22Rv1 (cell line): ENCODE measurements at regions not wholly inside any gene's neighbourhood (a gene's known extent, or its start where the extent isn't known, plus 50 kb on each side); places are given as distances from the start of the nearest gene placed in this dataset.

Experiments
- H3K27ac ChIP-seq: fragments of 450-650 bp; 2 replicates; pipeline ENCODE4 v1.5.1; 2017
- ZFX ChIP-seq: fragments of 450-650 bp; IDR thresholded peaks from 2 replicates; pipeline ENCODE4 v1.6.1; 2017; ENCODE audit warnings: antibody characterized with exemption, borderline replicate concordance
- TF ChIP-seq, protein P1 (sequence below): fragments of 450-650 bp; IDR thresholded peaks from 2 replicates; pipeline ENCODE4 v1.5.1; 2017; ENCODE audit warnings: mild to moderate bottlenecking

DNA sequence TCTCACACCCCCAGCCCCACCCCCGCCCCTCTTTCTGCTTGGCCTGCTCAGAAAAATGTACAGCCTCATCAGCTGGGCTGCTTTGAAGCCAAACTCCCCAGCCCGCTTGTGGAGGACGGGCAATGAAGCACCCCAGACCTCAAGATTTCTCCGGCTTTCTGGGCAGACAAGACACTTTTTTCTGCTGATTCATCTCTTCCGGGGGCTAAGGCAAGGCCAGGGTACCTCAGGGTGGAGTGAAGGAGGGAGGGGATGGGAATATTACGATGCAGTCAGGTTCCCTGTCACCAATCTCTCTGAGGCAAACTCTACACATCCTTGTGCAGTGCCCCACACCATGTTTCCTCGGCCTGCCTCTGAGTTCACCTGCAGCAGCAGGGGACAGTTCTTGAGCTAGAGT, 66.9 kb upstream of the ATP6AP2 start:
- TF ChIP-seq, protein P1, sequence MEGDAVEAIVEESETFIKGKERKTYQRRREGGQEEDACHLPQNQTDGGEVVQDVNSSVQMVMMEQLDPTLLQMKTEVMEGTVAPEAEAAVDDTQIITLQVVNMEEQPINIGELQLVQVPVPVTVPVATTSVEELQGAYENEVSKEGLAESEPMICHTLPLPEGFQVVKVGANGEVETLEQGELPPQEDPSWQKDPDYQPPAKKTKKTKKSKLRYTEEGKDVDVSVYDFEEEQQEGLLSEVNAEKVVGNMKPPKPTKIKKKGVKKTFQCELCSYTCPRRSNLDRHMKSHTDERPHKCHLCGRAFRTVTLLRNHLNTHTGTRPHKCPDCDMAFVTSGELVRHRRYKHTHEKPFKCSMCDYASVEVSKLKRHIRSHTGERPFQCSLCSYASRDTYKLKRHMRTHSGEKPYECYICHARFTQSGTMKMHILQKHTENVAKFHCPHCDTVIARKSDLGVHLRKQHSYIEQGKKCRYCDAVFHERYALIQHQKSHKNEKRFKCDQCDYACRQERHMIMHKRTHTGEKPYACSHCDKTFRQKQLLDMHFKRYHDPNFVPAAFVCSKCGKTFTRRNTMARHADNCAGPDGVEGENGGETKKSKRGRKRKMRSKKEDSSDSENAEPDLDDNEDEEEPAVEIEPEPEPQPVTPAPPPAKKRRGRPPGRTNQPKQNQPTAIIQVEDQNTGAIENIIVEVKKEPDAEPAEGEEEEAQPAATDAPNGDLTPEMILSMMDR = no peak
- no peak for TF ChIP-seq ZFX
- H3K27ac ChIP-seq = peak overlapping the region; percentile 23; the same call in 1 of the 2 replicates

DNA sequence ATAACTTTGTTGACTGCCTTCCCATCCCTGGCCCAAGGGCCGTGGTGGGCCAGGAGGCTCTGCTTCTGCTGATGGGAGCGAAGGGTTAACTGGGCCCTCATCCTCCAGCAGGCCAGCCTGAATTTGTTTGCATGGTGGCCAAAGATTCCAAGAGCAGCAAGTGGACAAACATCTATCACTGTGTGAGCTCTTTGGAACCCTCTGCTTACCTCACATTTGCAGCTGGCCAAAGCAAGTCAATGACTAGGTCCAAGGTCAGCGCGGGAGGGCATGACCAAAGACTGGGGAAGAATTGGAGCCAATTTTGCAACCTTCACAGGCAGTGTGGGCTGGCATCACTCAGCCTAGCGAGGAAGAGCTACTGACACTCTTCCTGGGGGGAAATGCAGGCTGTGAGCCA, 67.8 kb upstream of the ATP6AP2 start:
- no peak for TF ChIP-seq ZFX
- TF ChIP-seq, protein P1 = no peak
- H3K27ac ChIP-seq = no peak overlapping the region

GRCh38 chrX:40511258-40511657, 69.5 kb upstream of the ATP6AP2 start:
- no peak overlapping the region for H3K27ac ChIP-seq
- TF ChIP-seq ZFX = no peak
- TF ChIP-seq, protein P1 = no peak

DNA sequence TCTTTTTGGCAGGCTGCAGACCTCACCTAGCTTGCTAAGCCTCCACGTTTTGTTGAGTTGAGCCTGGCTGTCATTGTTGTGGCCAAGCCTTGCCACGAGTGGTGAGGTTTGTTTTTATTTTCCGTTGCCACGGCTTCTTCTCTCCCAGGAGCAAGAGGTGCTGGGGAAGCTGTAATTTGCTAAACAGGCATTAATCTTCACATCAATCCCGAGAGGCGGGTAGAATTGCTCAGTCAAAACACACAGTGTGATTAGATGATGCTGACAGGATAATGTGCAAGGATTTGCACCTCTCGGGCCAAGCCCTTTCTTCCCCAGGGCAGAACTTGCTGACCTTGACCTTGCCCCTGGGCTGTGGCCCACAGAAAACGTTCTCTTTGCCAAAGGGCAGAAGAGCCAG, 72.2 kb upstream of the ATP6AP2 start:
- no peak for TF ChIP-seq ZFX
- TF ChIP-seq, protein P1 = no peak
- no peak overlapping the region for H3K27ac ChIP-seq

DNA sequence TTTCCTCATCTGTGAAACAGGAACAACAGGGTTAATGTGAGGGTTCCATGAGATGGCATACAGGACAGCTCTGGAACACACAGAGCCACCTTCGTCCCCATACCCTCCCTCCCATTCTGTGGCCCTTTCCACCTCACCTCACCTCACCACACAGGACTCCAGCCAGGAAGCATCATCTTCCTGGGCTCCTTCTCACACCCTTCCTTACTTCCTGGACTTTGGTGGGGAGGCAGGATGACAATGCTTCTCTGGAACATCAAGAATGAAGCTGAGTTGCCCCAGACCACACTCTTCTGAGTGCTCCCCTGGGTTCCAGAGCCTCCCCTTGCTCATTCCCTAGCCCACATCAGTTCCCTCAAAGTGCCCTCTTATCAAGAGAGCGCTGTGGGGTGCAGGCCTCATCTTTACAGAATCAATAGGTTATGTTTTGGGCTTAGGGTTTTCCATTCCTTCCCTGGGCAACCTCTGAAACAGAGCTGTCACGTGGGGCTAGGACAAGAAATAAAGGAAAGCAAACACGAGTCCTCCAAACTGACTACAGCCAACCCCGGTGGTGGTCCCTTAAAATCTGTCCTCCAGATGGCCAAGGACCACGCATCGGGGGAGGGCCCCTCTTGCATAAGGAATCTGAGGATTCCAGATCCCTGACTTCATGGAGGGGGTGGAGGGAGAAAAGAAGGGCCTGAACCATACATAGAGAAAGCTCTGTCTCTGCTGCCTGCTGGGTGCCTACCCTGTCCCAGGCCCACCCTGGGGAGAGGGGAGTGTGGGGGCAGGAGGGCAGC, 74.4 kb upstream of the ATP6AP2 start:
- TF ChIP-seq, protein P1 = no peak
- TF ChIP-seq ZFX = no peak
- H3K27ac ChIP-seq = no peak overlapping the region

DNA sequence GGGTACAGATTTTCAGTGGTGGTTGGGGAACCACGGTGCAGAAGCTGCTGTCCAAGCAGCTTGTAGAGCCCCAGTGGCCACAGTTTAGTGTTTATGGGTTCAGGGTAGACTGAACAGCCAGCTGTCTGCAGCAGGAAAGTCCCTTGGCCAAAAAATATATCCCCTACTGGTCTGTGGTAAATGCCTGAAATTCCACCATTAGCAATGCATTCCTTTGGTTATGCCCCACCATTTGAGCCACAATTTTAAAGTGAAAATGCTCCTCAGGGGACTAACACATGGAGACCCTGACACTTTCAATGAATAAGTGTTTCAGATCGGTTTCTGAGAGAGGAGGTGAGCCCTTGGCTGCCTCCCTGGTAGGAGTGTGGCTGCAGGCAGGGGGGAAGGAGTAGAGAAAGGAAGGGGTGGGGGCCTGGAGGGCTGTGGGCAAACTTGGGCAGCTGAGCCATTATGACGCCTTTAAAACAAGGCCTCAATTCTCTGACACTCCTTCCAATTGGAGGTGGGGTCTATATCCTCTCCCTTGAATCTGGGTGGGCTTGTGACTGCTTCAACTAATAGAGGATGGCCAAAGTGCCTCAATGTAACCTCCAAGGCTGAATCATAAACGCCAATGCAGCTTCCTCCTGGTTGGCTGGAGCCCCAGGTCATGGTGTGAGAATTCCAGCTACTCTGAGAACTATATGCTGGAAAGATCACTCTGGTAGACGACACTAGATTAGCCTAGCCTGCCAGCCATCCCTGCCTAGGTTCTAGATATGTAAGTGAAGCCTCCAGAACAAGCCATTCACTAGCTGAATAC, 75.8 kb upstream of the ATP6AP2 start:
- H3K27ac ChIP-seq = no peak overlapping the region
- no peak for TF ChIP-seq ZFX
- TF ChIP-seq, protein P1 = no peak

- H3K27ac ChIP-seq = no peak overlapping the region
- TF ChIP-seq ZFX = no peak
- TF ChIP-seq, protein P1 = no peak
These were observed 77.7 kb upstream of the ATP6AP2 start for GRCh38 chrX:40503094-40503493.
